PC-9 (cell line): ENCODE measurements at regions not wholly inside any gene's neighbourhood (a gene's known extent, or its start where the extent isn't known, plus 50 kb on each side); places are given as distances from the start of the nearest gene placed in this dataset.

Source experiments
- BruUV-seq: library from RNA; stranded (reverse); fragments of 400-500 nt; replicated peaks from 2 replicates; lab custom pipeline; 2021; lab: Mats Ljungman, UMichigan
- CTCF ChIA-PET: fragments of 300-600 bp; sonication (Branson Sonifier 250); formaldehyde crosslinking; loops from one replicate; lab custom pipeline; 2022; ENCODE audit warnings: antibody characterized with exemption; lab: Charles Lee
- POLR2A ChIA-PET: fragments of 300-600 bp; sonication (Branson Sonifier 250); formaldehyde crosslinking; loops from one replicate; lab custom pipeline; 2022; ENCODE audit warnings: antibody characterized with exemption; ENCODE audit not compliant: unreplicated experiment; lab: Charles Lee
- DNase-seq, 2 experiments: peaks; one replicate each; pipeline versions ENCODE4 v3.0.0 to v3.0.0-alpha.2; 2015 to 2022; ENCODE audit warnings: mixed read lengths in 1 of 2
- H2AFZ ChIP-seq: fragments of 200-600 bp; sonication (generic); 2 replicates; pipeline ENCODE4 v1.8.1; 2017; ENCODE audit warnings: antibody characterized with exemption
- H3F3A ChIP-seq: fragments of 200-600 bp; sonication (generic); 2 replicates; pipeline ENCODE4 v1.8.1; 2017; ENCODE audit warnings: antibody characterized with exemption, mild to moderate bottlenecking, low read depth; ENCODE audit not compliant: insufficient read depth
- H3K27ac ChIP-seq: fragments of 200-600 bp; sonication (generic); 2 replicates; pipeline ENCODE4 v1.6.1; 2016; ENCODE audit warnings: mixed run types
- H3K27me3 ChIP-seq: fragments of 200-600 bp; sonication (generic); 2 replicates; pipeline ENCODE4 v1.6.1; 2016; ENCODE audit warnings: low read depth, mixed run types; ENCODE audit not compliant: insufficient read depth
- H3K36me3 ChIP-seq: fragments of 200-600 bp; sonication (generic); 2 replicates; pipeline ENCODE4 v1.6.1; 2016; ENCODE audit warnings: low read depth, mixed run types
- H3K4me1 ChIP-seq: fragments of 200-600 bp; sonication (generic); replicated peaks from 2 replicates; pipeline ENCODE4 v1.6.1; 2016; ENCODE audit warnings: mixed run types; ENCODE audit not compliant: insufficient read depth
- H3K4me2 ChIP-seq: fragments of 200-600 bp; sonication (generic); 2 replicates; pipeline ENCODE4 v1.6.1; 2017; ENCODE audit warnings: mixed run types
- H3K4me3 ChIP-seq: fragments of 200-600 bp; sonication (generic); 2 replicates; pipeline ENCODE4 v1.6.1; 2016; ENCODE audit warnings: mixed run types
- H3K79me2 ChIP-seq: fragments of 200-600 bp; sonication (generic); 2 replicates; pipeline ENCODE4 v1.6.1; 2017; ENCODE audit warnings: low read depth, mixed run types
- H3K9me2 ChIP-seq: fragments of 200-600 bp; sonication (generic); 2 replicates; pipeline ENCODE4 v1.8.1; 2017; ENCODE audit warnings: mild to moderate bottlenecking; ENCODE audit not compliant: insufficient read depth
- H3K9me3 ChIP-seq: fragments of 200-600 bp; sonication (generic); 2 replicates; pipeline ENCODE4 v1.8.1; 2016; ENCODE audit warnings: low read depth; ENCODE audit not compliant: insufficient read depth
- H4K20me1 ChIP-seq: fragments of 200-600 bp; sonication (generic); 2 replicates; pipeline ENCODE4 v1.8.1; 2017; ENCODE audit not compliant: insufficient read depth
- CTCF ChIP-seq: fragments of 200-600 bp; sonication (generic); conservative IDR thresholded peaks from 2 replicates; pipeline ENCODE4 v1.6.1; 2017; ENCODE audit warnings: mixed run types, antibody characterized with exemption, mild to moderate bottlenecking, moderate library complexity
- EZH2 ChIP-seq: fragments of 200-600 bp; sonication (generic); IDR thresholded peaks from 2 replicates; pipeline ENCODE4 v1.8.0; 2017; ENCODE audit warnings: antibody characterized with exemption, low read depth
- intact Hi-C: fragments of 100-400 bp; cut with micrococcal nuclease; formaldehyde crosslinking; loops from one replicate; pipeline ENCODE4 v1.10.0; 2022; ENCODE audit not compliant: unreplicated experiment

- no peaks in the 10 kb centered on the region for H3K9me2 ChIP-seq
- H3K4me1 ChIP-seq, result no peaks in the 10 kb centered on the region
- ChIA-PET POLR2A (no interaction called here), CTCF (no interaction called here)
- H3K9me3 ChIP-seq, result no peaks in the 10 kb centered on the region
- no peak for DNase-seq
- H3K4me3 ChIP-seq, result no peak overlapping the region
- BruUV-seq, result no TSS peak
- no peaks in the 10 kb centered on the region for H3K36me3 ChIP-seq
- H2AFZ ChIP-seq, result no peak overlapping the region
- intact Hi-C loops, result loop anchor here (5.0 kb wide), 1 partner anchor 122 kb away; no protein-coding TSS in a partner anchor
- no peak overlapping the region for H3K4me2 ChIP-seq
- no peak overlapping the region for H3K27ac ChIP-seq
- no peaks in the 10 kb centered on the region for H4K20me1 ChIP-seq
- TF ChIP-seq EZH2 (no peak), CTCF (no peak)
- no peaks in the 10 kb centered on the region for H3K79me2 ChIP-seq
- H3K27me3 ChIP-seq, result peaks cover 47% of the 10 kb centered on the region
- no peaks in the 10 kb centered on the region for H3F3A ChIP-seq
These were observed 62.4 kb upstream of the TRPM1 start for GRCh38 chr15:31163769-31164572.

GRCh38 chr15:31164573-31164912 is 63.0 kb upstream of the TRPM1 start:
- Histone ChIP-seq H3K36me3 (no peaks in the 10 kb centered on the region), H3K4me1 (no peaks in the 10 kb centered on the region), H3K79me2 (no peaks in the 10 kb centered on the region), H3K4me3 (no peak overlapping the region), H3K4me2 (no peak overlapping the region), H4K20me1 (no peaks in the 10 kb centered on the region), H3F3A (no peaks in the 10 kb centered on the region), H3K9me2 (no peaks in the 10 kb centered on the region), H3K27ac (no peak overlapping the region), H2AFZ (no peak overlapping the region), H3K9me3 (no peaks in the 10 kb centered on the region), H3K27me3 (peaks cover 42% of the 10 kb centered on the region)
- ChIA-PET CTCF (no interaction called here), POLR2A (no interaction called here)
- TF ChIP-seq CTCF, result no peak
- TF ChIP-seq EZH2, result no peak
- BruUV-seq, result no TSS peak
- DNase-seq, result no peak
- intact Hi-C loops, result loop anchor here (5.0 kb wide), 1 partner anchor 122 kb away; no protein-coding TSS in a partner anchor

GRCh38 chr15:31169558-31169957 is 68.0 kb upstream of the TRPM1 start:
- no peak for DNase-seq
- Histone ChIP-seq H3K4me3 (no peak overlapping the region), H3K9me2 (no peaks in the 10 kb centered on the region), H3K9me3 (no peaks in the 10 kb centered on the region), H2AFZ (no peak overlapping the region), H3K79me2 (no peaks in the 10 kb centered on the region), H3K4me1 (no peaks in the 10 kb centered on the region), H3K36me3 (no peaks in the 10 kb centered on the region), H3K27me3 (peaks cover 24% of the 10 kb centered on the region), H3K4me2 (no peak overlapping the region), H3F3A (no peaks in the 10 kb centered on the region), H4K20me1 (no peaks in the 10 kb centered on the region), H3K27ac (no peak overlapping the region)
- POLR2A ChIA-PET, result no interaction called here
- CTCF ChIA-PET, result no interaction called here
- no TSS peak for BruUV-seq
- intact Hi-C loops, result no loop called here
- TF ChIP-seq EZH2, result no peak
- no peak for TF ChIP-seq CTCF
